GM23338 (cell line): ENCODE measurements at regions not wholly inside any gene's neighbourhood (a gene's known extent, or its start where the extent isn't known, plus 50 kb on each side); places are given as distances from the start of the nearest gene placed in this dataset.

Source experiments
- ATAC-seq: fragments of 200-7000 bp; cut with Tn5 transposase; 3 replicates; pipeline ENCODE4 v1.9.1; 2020
- DNase-seq: peaks from one replicate; pipeline ENCODE4 v3.0.0-alpha.2; 2015; ENCODE audit warnings: low spot score
- H2AFZ ChIP-seq: fragments of 200-600 bp; sonication (generic); 2 replicates; pipeline ENCODE4 v1.8.0; 2016; ENCODE audit warnings: antibody characterized with exemption, mild to moderate bottlenecking, moderate library complexity
- H3F3A ChIP-seq: fragments of 200-600 bp; sonication (generic); replicated peaks from 2 replicates; pipeline ENCODE4 v1.8.0; 2017; ENCODE audit warnings: antibody characterized with exemption, mixed run types, low read depth
- H3K27ac ChIP-seq: fragments of 200-600 bp; sonication (generic); 2 replicates; pipeline ENCODE4 v1.6.1; 2016; ENCODE audit warnings: low read depth
- H3K27me3 ChIP-seq: fragments of 200-600 bp; sonication (generic); 2 replicates; pipeline ENCODE4 v1.8.0; 2016; ENCODE audit warnings: mild to moderate bottlenecking, mixed run types, moderate library complexity; ENCODE audit not compliant: insufficient read depth
- H3K36me3 ChIP-seq: fragments of 200-600 bp; sonication (generic); 2 replicates; pipeline ENCODE4 v1.8.0; 2016; ENCODE audit warnings: mild to moderate bottlenecking; ENCODE audit not compliant: insufficient read depth
- H3K4me1 ChIP-seq: fragments of 200-600 bp; sonication (generic); 2 replicates; pipeline ENCODE4 v1.8.0; 2016; ENCODE audit warnings: mild to moderate bottlenecking, moderate library complexity; ENCODE audit not compliant: insufficient read depth
- H3K4me2 ChIP-seq: fragments of 200-600 bp; sonication (generic); 2 replicates; pipeline ENCODE4 v1.7.1; 2017; ENCODE audit warnings: mixed run types
- H3K4me3 ChIP-seq: fragments of 200-600 bp; sonication (generic); 2 replicates; pipeline ENCODE4 v1.6.1; 2016; ENCODE audit warnings: mixed run types
- H3K79me2 ChIP-seq: fragments of 200-600 bp; sonication (generic); replicated peaks from 2 replicates; pipeline ENCODE4 v1.8.0; 2017; ENCODE audit warnings: mild to moderate bottlenecking; ENCODE audit not compliant: insufficient read depth
- H3K9me2 ChIP-seq: fragments of 200-600 bp; sonication (generic); 2 replicates; pipeline ENCODE4 v1.8.0; 2017; ENCODE audit not compliant: insufficient read depth
- H4K20me1 ChIP-seq: fragments of 200-600 bp; sonication (generic); replicated peaks from 2 replicates; pipeline ENCODE4 v1.8.0; 2017; ENCODE audit warnings: mild to moderate bottlenecking; ENCODE audit not compliant: insufficient read depth
- H3K27ac Mint-ChIP-seq: 2 replicates; pipeline ENCODE4 v1.8.0; 2020; ENCODE audit warnings: inconsistent platforms, mild to moderate bottlenecking, moderate library complexity, mixed read lengths
- H3K27me3 Mint-ChIP-seq: 3 replicates; pipeline ENCODE4 v1.8.0; 2022; ENCODE audit warnings: low read depth, mild to moderate bottlenecking, moderate library complexity, mixed read lengths, inconsistent platforms; ENCODE audit not compliant: insufficient read depth, poor library complexity
- H3K36me3 Mint-ChIP-seq: 3 replicates; pipeline ENCODE4 v1.8.0; 2021; ENCODE audit warnings: low read depth, mild to moderate bottlenecking, inconsistent platforms, moderate library complexity, mixed read lengths
- H3K4me1 Mint-ChIP-seq: 3 replicates; pipeline ENCODE4 v1.8.0; 2020; ENCODE audit warnings: mild to moderate bottlenecking, inconsistent platforms, mixed read lengths
- H3K4me3 Mint-ChIP-seq: 3 replicates; pipeline ENCODE4 v1.8.0; 2021; ENCODE audit warnings: moderate library complexity, mild to moderate bottlenecking, inconsistent platforms, mixed read lengths
- H3K9me3 Mint-ChIP-seq: 3 replicates; pipeline ENCODE4 v1.8.0; 2020; ENCODE audit warnings: moderate library complexity, mild to moderate bottlenecking, inconsistent platforms, mixed read lengths
- CREB1 ChIP-seq: fragments of 250-450 bp; sonication (Bioruptor Pico); IDR thresholded peaks from 2 replicates; pipeline ENCODE4 v1.5.0; 2020; ENCODE audit warnings: low read depth, mild to moderate bottlenecking, moderate library complexity
- EZH2 ChIP-seq: fragments of 200-600 bp; sonication (generic); IDR thresholded peaks from one replicate; pipeline ENCODE4 v1.8.0; 2017; ENCODE audit warnings: antibody characterized with exemption, mild to moderate bottlenecking, low read depth; ENCODE audit not compliant: unreplicated experiment
- EZH2phosphoT487 ChIP-seq: fragments of 200-600 bp; sonication (generic); IDR thresholded peaks from one replicate; pipeline ENCODE4 v1.8.1; 2018; ENCODE audit warnings: antibody characterized with exemption; ENCODE audit not compliant: unreplicated experiment
- JUNB ChIP-seq: IDR thresholded peaks from one replicate; pipeline ENCODE4 v1.6.1; 2016; ENCODE audit warnings: antibody characterized with exemption; ENCODE audit not compliant: unreplicated experiment
- NANOG ChIP-seq: IDR thresholded peaks from 2 replicates; pipeline ENCODE4 v1.6.1; 2016; ENCODE audit warnings: antibody characterized with exemption, borderline replicate concordance
- POLR2AphosphoS5 ChIP-seq: IDR thresholded peaks from 2 replicates; pipeline ENCODE4 v1.6.1; 2016; ENCODE audit warnings: antibody characterized with exemption, low read depth
- STAT1 ChIP-seq: IDR thresholded peaks from one replicate; pipeline ENCODE4 v1.6.1; 2016; ENCODE audit warnings: antibody characterized with exemption; ENCODE audit not compliant: unreplicated experiment
- ZNF114 ChIP-seq: fragments of 250-450 bp; sonication (Bioruptor Pico); IDR thresholded peaks from 2 replicates; pipeline ENCODE4 v1.5.0; 2020; ENCODE audit warnings: mild to moderate bottlenecking, moderate library complexity
- ZNF331 ChIP-seq: fragments of 250-450 bp; sonication (Bioruptor Pico); IDR thresholded peaks from 2 replicates; pipeline ENCODE4 v1.5.0; 2020; ENCODE audit warnings: low read depth, mild to moderate bottlenecking, moderate library complexity
- TF ChIP-seq, protein P1 (sequence below): IDR thresholded peaks from one replicate; pipeline ENCODE4 v1.6.1; 2018; ENCODE audit warnings: antibody characterized with exemption; ENCODE audit not compliant: unreplicated experiment
- TF ChIP-seq, protein P2 (sequence below): fragments of 250-450 bp; sonication (Bioruptor Pico); IDR thresholded peaks from 2 replicates; pipeline ENCODE4 v1.5.0; 2020; ENCODE audit warnings: mild to moderate bottlenecking, moderate library complexity
- TF ChIP-seq, protein P3 (sequence below), 2 experiments: fragments of 200-600 bp in 1 of 2; sonication (generic) in 1 of 2; conservative IDR thresholded peaks; 2 replicates each; pipeline versions ENCODE4 v1.5.1 to v1.6.1; 2016 to 2017; ENCODE audit warnings: antibody characterized with exemption in 2 of 2, low read depth in 2 of 2, mild to moderate bottlenecking in 2 of 2, moderate library complexity in 1 of 2
- TF ChIP-seq, protein P4 (sequence below): IDR thresholded peaks from 2 replicates; pipeline ENCODE4 v1.6.1; 2016; ENCODE audit warnings: antibody characterized with exemption

DNA sequence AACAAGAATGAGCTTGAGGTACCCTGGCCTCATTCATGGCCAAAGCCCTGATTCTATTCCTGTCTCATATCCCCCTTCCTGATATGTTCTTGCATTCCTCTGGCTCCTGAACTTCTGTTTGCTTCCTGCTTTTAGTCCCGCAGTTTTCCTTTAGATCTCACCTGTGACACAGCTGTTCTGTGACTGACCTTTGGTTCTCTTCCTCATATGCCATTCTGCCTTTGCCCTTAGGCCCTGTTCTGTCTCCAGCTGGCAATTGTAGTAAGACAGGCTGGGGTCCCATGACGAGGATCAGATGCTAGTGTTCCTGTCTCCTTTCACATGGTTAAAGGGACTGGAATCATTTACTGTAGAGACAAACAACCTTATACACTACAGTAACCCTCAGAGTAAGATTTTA is 59.0 kb upstream of the PDE3B start:
- Mint-ChIP-seq H3K9me3 (no peaks in the 10 kb centered on the region), H3K27me3 (no peaks in the 10 kb centered on the region), H3K36me3 (no peaks in the 10 kb centered on the region), H3K4me1 (no peaks in the 10 kb centered on the region), H3K27ac (no peak overlapping the region), H3K4me3 (no peak overlapping the region)
- TF ChIP-seq, protein P1, sequence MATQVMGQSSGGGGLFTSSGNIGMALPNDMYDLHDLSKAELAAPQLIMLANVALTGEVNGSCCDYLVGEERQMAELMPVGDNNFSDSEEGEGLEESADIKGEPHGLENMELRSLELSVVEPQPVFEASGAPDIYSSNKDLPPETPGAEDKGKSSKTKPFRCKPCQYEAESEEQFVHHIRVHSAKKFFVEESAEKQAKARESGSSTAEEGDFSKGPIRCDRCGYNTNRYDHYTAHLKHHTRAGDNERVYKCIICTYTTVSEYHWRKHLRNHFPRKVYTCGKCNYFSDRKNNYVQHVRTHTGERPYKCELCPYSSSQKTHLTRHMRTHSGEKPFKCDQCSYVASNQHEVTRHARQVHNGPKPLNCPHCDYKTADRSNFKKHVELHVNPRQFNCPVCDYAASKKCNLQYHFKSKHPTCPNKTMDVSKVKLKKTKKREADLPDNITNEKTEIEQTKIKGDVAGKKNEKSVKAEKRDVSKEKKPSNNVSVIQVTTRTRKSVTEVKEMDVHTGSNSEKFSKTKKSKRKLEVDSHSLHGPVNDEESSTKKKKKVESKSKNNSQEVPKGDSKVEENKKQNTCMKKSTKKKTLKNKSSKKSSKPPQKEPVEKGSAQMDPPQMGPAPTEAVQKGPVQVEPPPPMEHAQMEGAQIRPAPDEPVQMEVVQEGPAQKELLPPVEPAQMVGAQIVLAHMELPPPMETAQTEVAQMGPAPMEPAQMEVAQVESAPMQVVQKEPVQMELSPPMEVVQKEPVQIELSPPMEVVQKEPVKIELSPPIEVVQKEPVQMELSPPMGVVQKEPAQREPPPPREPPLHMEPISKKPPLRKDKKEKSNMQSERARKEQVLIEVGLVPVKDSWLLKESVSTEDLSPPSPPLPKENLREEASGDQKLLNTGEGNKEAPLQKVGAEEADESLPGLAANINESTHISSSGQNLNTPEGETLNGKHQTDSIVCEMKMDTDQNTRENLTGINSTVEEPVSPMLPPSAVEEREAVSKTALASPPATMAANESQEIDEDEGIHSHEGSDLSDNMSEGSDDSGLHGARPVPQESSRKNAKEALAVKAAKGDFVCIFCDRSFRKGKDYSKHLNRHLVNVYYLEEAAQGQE: no peak
- TF ChIP-seq NANOG (no peak), STAT1 (no peak), EZH2phosphoT487 (no peak), POLR2AphosphoS5 (no peak), ZNF331 (no peak), JUNB (no peak), ZNF114 (no peak), EZH2 (no peak), CREB1 (CRISPR knock-in tag) (no peak)
- TF ChIP-seq, protein P2, sequence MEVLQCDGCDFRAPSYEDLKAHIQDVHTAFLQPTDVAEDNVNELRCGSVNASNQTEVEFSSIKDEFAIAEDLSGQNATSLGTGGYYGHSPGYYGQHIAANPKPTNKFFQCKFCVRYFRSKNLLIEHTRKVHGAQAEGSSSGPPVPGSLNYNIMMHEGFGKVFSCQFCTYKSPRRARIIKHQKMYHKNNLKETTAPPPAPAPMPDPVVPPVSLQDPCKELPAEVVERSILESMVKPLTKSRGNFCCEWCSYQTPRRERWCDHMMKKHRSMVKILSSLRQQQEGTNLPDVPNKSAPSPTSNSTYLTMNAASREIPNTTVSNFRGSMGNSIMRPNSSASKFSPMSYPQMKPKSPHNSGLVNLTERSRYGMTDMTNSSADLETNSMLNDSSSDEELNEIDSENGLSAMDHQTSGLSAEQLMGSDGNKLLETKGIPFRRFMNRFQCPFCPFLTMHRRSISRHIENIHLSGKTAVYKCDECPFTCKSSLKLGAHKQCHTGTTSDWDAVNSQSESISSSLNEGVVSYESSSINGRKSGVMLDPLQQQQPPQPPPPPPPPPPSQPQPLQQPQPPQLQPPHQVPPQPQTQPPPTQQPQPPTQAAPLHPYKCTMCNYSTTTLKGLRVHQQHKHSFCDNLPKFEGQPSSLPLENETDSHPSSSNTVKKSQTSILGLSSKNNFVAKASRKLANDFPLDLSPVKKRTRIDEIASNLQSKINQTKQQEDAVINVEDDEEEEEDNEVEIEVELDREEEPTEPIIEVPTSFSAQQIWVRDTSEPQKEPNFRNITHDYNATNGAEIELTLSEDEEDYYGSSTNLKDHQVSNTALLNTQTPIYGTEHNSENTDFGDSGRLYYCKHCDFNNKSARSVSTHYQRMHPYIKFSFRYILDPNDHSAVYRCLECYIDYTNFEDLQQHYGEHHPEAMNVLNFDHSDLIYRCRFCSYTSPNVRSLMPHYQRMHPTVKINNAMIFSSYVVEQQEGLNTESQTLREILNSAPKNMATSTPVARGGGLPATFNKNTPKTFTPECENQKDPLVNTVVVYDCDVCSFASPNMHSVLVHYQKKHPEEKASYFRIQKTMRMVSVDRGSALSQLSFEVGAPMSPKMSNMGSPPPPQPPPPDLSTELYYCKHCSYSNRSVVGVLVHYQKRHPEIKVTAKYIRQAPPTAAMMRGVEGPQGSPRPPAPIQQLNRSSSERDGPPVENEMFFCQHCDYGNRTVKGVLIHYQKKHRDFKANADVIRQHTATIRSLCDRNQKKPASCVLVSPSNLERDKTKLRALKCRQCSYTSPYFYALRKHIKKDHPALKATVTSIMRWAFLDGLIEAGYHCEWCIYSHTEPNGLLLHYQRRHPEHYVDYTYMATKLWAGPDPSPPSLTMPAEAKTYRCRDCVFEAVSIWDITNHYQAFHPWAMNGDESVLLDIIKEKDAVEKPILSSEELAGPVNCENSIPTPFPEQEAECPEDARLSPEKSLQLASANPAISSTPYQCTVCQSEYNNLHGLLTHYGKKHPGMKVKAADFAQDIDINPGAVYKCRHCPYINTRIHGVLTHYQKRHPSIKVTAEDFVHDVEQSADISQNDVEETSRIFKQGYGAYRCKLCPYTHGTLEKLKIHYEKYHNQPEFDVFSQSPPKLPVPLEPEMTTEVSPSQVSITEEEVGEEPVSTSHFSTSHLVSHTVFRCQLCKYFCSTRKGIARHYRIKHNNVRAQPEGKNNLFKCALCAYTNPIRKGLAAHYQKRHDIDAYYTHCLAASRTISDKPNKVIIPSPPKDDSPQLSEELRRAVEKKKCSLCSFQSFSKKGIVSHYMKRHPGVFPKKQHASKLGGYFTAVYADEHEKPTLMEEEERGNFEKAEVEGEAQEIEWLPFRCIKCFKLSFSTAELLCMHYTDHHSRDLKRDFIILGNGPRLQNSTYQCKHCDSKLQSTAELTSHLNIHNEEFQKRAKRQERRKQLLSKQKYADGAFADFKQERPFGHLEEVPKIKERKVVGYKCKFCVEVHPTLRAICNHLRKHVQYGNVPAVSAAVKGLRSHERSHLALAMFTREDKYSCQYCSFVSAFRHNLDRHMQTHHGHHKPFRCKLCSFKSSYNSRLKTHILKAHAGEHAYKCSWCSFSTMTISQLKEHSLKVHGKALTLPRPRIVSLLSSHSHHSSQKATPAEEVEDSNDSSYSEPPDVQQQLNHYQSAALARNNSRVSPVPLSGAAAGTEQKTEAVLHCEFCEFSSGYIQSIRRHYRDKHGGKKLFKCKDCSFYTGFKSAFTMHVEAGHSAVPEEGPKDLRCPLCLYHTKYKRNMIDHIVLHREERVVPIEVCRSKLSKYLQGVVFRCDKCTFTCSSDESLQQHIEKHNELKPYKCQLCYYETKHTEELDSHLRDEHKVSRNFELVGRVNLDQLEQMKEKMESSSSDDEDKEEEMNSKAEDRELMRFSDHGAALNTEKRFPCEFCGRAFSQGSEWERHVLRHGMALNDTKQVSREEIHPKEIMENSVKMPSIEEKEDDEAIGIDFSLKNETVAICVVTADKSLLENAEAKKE (CRISPR knock-in tag): no peak
- TF ChIP-seq, protein P3, sequence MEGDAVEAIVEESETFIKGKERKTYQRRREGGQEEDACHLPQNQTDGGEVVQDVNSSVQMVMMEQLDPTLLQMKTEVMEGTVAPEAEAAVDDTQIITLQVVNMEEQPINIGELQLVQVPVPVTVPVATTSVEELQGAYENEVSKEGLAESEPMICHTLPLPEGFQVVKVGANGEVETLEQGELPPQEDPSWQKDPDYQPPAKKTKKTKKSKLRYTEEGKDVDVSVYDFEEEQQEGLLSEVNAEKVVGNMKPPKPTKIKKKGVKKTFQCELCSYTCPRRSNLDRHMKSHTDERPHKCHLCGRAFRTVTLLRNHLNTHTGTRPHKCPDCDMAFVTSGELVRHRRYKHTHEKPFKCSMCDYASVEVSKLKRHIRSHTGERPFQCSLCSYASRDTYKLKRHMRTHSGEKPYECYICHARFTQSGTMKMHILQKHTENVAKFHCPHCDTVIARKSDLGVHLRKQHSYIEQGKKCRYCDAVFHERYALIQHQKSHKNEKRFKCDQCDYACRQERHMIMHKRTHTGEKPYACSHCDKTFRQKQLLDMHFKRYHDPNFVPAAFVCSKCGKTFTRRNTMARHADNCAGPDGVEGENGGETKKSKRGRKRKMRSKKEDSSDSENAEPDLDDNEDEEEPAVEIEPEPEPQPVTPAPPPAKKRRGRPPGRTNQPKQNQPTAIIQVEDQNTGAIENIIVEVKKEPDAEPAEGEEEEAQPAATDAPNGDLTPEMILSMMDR (conservative IDR thresholded peaks at IDR 0.05; ENCODE audit: low read depth in 2 of 2): no peak
- TF ChIP-seq, protein P4, sequence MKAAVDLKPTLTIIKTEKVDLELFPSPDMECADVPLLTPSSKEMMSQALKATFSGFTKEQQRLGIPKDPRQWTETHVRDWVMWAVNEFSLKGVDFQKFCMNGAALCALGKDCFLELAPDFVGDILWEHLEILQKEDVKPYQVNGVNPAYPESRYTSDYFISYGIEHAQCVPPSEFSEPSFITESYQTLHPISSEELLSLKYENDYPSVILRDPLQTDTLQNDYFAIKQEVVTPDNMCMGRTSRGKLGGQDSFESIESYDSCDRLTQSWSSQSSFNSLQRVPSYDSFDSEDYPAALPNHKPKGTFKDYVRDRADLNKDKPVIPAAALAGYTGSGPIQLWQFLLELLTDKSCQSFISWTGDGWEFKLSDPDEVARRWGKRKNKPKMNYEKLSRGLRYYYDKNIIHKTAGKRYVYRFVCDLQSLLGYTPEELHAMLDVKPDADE: no peak
- no peaks in the 10 kb centered on the region for H4K20me1 ChIP-seq
- H3F3A ChIP-seq: no peaks in the 10 kb centered on the region
- H3K4me2 ChIP-seq: no peak overlapping the region
- H3K36me3 ChIP-seq: no peaks in the 10 kb centered on the region
- no peaks in the 10 kb centered on the region for H3K9me2 ChIP-seq
- H3K79me2 ChIP-seq: no peaks in the 10 kb centered on the region
- no peak for DNase-seq
- H3K4me3 ChIP-seq: no peak overlapping the region
- no peaks in the 10 kb centered on the region for H3K27me3 ChIP-seq
- no peak for ATAC-seq
- no peak overlapping the region for H3K27ac ChIP-seq
- no peaks in the 10 kb centered on the region for H3K4me1 ChIP-seq
- no peak overlapping the region for H2AFZ ChIP-seq
